Activated T-cell treated with anti-CD3 and anti-CD28 coated beads, Interleukin-2, amount 50 U/mL, for 4 hours (primary cell): ENCODE measurements at regions not wholly inside any gene's neighbourhood (a gene's known extent, or its start where the extent isn't known, plus 50 kb on each side); places are given as distances from the start of the nearest gene placed in this dataset.
"Not testable (repeated sequence)": the region's sequence is repeated elsewhere in the genome, so short reads cannot be mapped to it uniquely, and the experiment has no call there.

Experiments used
- ATAC-seq, 2 donors: fragments of 200-7000 bp; cut with Tn5 transposase; one replicate each; pipeline ENCODE4 v1.10.0; 2021
- DNase-seq: peaks from one replicate; pipeline ENCODE4 v3.0.0-alpha.2; 2020
- H3K27me3 Mint-ChIP-seq: one replicate; pipeline ENCODE4 v1.8.0; 2021; ENCODE audit warnings: low read depth, mixed read lengths
- H3K36me3 Mint-ChIP-seq: one replicate; pipeline ENCODE4 v1.8.0; 2022; ENCODE audit warnings: mixed read lengths; ENCODE audit not compliant: insufficient read depth
- H3K4me1 Mint-ChIP-seq: one replicate; pipeline ENCODE4 v1.8.0; 2021; ENCODE audit warnings: low read depth, mixed read lengths
- H3K4me3 Mint-ChIP-seq: one replicate; pipeline ENCODE4 v1.8.0; 2021; ENCODE audit warnings: mild to moderate bottlenecking, moderate library complexity, mixed read lengths
- H3K9me3 Mint-ChIP-seq: one replicate; pipeline ENCODE4 v1.8.0; 2021; ENCODE audit warnings: mixed read lengths

DNA sequence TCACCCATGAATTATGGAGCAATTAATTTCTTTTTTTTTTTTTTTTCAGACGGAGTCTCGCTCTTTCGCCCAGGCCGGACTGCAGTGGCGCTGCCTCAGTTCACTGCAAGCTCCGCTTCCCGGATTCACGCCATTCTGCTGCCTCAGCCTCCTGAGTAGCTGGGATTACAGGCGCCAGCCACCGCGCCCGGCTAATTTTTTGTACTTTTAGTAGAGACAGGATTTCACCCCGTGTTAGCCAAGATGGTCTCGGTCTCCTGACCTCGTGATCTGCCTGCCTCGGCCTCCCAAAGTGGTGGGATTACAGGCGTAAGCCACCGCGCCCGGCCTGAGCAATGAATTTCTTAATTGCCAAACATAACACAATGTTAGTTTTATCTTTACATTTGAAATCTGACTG, 1261.2 kb downstream of the CDH11 start:
- peaks cover 13% of the 10 kb centered on the region for H3K9me3 Mint-ChIP-seq
- not testable (repeated sequence) for H3K27me3 Mint-ChIP-seq, H3K36me3 Mint-ChIP-seq, DNase-seq, H3K4me1 Mint-ChIP-seq, ATAC-seq, H3K4me3 Mint-ChIP-seq

DNA sequence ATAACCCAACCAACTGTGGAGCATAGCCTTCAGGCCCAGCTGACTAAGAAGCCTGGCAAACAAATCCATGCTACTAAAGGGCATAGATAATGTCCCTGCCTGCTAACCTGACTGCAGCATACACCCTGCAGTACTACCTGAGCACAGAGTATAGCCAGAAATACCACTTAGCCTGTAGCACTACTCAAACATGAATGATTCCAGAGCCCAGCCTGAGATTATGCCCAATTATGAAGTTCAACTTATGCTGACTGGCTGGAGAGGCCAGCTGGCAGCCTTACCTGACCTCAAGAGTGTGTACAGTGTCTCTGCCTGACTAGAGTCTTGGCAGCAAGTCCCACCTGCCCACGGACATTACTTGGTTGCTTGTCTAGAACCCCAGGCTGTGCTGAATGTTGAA, 1265.3 kb downstream of the CDH11 start:
- no peak for ATAC-seq
- Mint-ChIP-seq H3K9me3 (peaks cover 8% of the 10 kb centered on the region), H3K4me1 (no peaks in the 10 kb centered on the region), H3K27me3 (no peaks in the 10 kb centered on the region), H3K36me3 (no peaks in the 10 kb centered on the region), H3K4me3 (no peak overlapping the region)
- no peak for DNase-seq

GRCh38 chr16:63850979-63851378, 1270.9 kb downstream of the CDH11 start:
- no peak overlapping the region for H3K4me3 Mint-ChIP-seq
- no peaks in the 10 kb centered on the region for H3K36me3 Mint-ChIP-seq
- DNase-seq (no peak), ATAC-seq (no peak)
- no peaks in the 10 kb centered on the region for H3K27me3 Mint-ChIP-seq
- H3K9me3 Mint-ChIP-seq = peaks cover 22% of the 10 kb centered on the region
- H3K4me1 Mint-ChIP-seq = no peaks in the 10 kb centered on the region

DNA sequence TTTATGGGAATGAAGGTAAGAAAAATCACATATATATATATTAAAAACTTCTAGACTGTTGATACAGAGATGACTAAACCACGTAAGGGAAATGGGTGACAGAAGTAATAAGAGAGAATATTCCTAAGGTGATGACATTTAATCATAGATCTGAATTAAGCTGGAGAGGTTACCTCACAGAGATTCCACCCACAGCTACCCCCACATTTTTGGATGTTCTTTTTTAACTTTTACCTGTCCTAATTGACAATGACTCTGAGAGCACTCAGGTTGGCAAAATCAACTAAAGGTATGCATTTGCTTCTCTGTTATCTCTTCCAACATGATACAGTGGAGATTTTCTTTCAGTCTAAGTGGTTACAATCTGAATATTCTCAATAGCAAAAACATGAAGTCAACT, 1280.6 kb downstream of the CDH11 start:
- Mint-ChIP-seq H3K27me3 (no peaks in the 10 kb centered on the region), H3K4me3 (no peak overlapping the region), H3K4me1 (no peaks in the 10 kb centered on the region), H3K36me3 (no peaks in the 10 kb centered on the region), H3K9me3 (peaks cover 39% of the 10 kb centered on the region)
- DNase-seq = no peak
- no peak for ATAC-seq

GRCh38 chr16:63830061-63830460, 1291.8 kb downstream of the CDH11 start:
- no peaks in the 10 kb centered on the region for H3K4me1 Mint-ChIP-seq
- H3K9me3 Mint-ChIP-seq = peaks cover 23% of the 10 kb centered on the region
- DNase-seq (no peak), ATAC-seq (no peak)
- no peaks in the 10 kb centered on the region for H3K27me3 Mint-ChIP-seq
- no peaks in the 10 kb centered on the region for H3K36me3 Mint-ChIP-seq
- no peak overlapping the region for H3K4me3 Mint-ChIP-seq

GRCh38 chr16:63822818-63823217, 1299.0 kb downstream of the CDH11 start:
- Mint-ChIP-seq H3K27me3 (no peaks in the 10 kb centered on the region), H3K4me3 (no peak overlapping the region), H3K36me3 (no peaks in the 10 kb centered on the region), H3K9me3 (peaks cover 20% of the 10 kb centered on the region), H3K4me1 (no peaks in the 10 kb centered on the region)
- DNase-seq = no peak
- no peak for ATAC-seq

- Mint-ChIP-seq H3K9me3 (peaks cover 14% of the 10 kb centered on the region), H3K36me3 (no peaks in the 10 kb centered on the region), H3K27me3 (no peaks in the 10 kb centered on the region), H3K4me3 (no peak overlapping the region), H3K4me1 (no peaks in the 10 kb centered on the region)
- ATAC-seq (no peak), DNase-seq (no peak)
Measured at GRCh38 chr16:63816276-63816675, 1305.6 kb downstream of the CDH11 start.

- Mint-ChIP-seq H3K4me3 (no peak overlapping the region), H3K9me3 (peaks cover 9% of the 10 kb centered on the region), H3K36me3 (no peaks in the 10 kb centered on the region), H3K27me3 (no peaks in the 10 kb centered on the region), H3K4me1 (no peaks in the 10 kb centered on the region)
- DNase-seq = no peak
- no peak for ATAC-seq
Measured at GRCh38 chr16:63813862-63814261, 1308.0 kb downstream of the CDH11 start.

GRCh38 chr16:63808730-63809129, 1313.1 kb downstream of the CDH11 start:
- ATAC-seq (no peak), DNase-seq (no peak)
- Mint-ChIP-seq H3K4me1 (no peaks in the 10 kb centered on the region), H3K9me3 (peaks cover 4% of the 10 kb centered on the region), H3K27me3 (no peaks in the 10 kb centered on the region), H3K4me3 (no peak overlapping the region), H3K36me3 (no peaks in the 10 kb centered on the region)

DNA sequence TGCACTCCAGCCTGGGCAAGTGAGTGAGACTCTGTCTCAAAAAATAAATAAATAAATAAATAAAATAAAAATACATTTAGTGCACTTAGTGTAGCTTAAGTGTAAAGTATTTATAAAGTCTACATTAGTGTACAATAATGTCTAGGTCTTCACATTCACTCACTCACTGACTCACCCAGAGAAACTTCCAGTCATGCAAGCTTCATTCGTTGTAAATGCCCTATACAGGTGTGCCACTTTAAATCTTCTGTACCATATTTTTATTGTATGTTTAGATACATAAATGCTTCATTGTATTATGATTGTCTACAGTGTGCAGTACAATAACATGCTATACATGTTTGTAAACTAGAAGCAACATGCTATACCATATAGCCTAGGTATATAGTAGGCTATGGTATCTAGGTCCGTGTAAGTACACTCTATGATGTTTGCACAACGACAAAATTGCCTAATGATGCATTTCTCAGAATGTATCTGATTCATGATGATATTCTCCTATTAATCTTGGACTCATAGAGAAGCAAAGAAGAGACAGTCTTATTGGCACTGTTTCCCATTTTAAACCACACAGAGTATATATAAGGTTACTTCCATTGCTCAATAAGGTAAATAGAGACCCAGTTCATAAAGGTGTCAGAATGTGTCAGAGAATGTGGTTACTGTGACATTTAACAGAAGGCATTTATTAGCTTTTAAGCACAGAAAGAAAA, 1314.9 kb downstream of the CDH11 start:
- ATAC-seq = no peak
- Mint-ChIP-seq H3K27me3 (no peaks in the 10 kb centered on the region), H3K9me3 (peaks cover 7% of the 10 kb centered on the region), H3K4me1 (no peaks in the 10 kb centered on the region), H3K4me3 (no peak overlapping the region), H3K36me3 (no peaks in the 10 kb centered on the region)
- no peak for DNase-seq

DNA sequence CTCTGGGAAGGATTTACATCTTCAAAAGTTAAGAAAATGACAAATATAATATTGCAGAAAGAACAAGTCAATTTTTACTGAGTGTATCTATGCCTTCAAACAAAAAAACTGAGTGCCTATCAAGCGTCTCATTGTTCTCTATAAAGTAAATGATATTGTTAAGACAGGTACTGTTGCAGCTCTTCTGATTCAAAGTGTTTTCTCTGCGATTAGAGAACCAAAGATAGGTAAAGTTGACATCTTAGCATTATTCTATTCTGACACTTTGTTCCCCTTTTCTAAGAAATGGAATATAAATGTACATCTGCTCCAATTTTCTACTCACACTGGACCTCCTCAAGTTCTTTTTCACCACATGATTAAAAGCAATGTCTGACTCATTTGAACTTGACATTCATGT, 1317.7 kb downstream of the CDH11 start:
- H3K4me3 Mint-ChIP-seq = no peak overlapping the region
- peaks cover 17% of the 10 kb centered on the region for H3K9me3 Mint-ChIP-seq
- H3K36me3 Mint-ChIP-seq = no peaks in the 10 kb centered on the region
- no peak for DNase-seq
- no peak for ATAC-seq
- H3K27me3 Mint-ChIP-seq = no peaks in the 10 kb centered on the region
- H3K4me1 Mint-ChIP-seq = no peaks in the 10 kb centered on the region

DNA sequence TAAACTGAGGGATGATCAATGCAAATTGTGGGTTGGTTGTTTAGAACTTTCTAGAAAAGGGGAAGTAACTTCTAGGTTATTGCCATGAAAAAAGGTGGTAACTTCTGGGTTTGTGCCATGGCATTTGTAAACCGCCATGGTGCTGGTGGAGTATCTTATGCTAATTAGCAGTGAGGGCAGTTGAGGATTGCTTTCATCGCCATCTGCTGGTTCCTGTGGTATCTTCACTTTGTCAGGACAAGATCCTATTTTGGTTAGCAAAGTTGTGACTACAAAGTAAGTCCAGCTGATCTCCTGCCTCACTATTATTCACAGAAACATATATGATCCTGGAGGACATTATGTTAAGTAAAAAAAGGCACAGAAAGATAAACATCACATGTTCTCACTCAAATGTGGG, 1332.3 kb downstream of the CDH11 start:
- DNase-seq = no peak
- ATAC-seq = no peak
- no peak overlapping the region for H3K4me3 Mint-ChIP-seq
- H3K36me3 Mint-ChIP-seq = no peaks in the 10 kb centered on the region
- H3K4me1 Mint-ChIP-seq = no peaks in the 10 kb centered on the region
- no peaks in the 10 kb centered on the region for H3K27me3 Mint-ChIP-seq
- peaks cover 23% of the 10 kb centered on the region for H3K9me3 Mint-ChIP-seq

DNA sequence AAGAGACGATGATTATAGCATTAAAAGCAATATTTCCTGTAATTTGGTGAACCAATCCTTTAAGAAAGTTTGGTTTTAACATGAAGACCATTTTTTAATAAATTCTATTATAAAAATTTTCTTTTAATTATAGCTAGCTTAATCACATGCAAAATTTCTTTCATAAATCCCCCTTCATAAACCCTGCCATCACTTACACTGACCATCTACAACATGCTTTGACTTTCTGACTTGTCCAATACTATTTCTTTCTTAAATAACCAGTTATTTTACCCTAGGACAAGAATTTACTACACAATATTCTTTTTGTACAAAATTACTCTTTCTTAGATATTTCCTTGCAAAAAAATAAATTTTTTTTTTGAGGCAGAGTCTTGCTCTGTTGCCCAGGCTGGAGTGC, 1334.8 kb downstream of the CDH11 start:
- Mint-ChIP-seq H3K4me3 (no peak overlapping the region), H3K4me1 (no peaks in the 10 kb centered on the region), H3K27me3 (no peaks in the 10 kb centered on the region), H3K36me3 (no peaks in the 10 kb centered on the region), H3K9me3 (peaks cover 28% of the 10 kb centered on the region)
- DNase-seq (no peak), ATAC-seq (no peak)

GRCh38 chr16:63785170-63785569, 1336.7 kb downstream of the CDH11 start:
- ATAC-seq = no peak
- Mint-ChIP-seq H3K27me3 (no peaks in the 10 kb centered on the region), H3K4me1 (no peaks in the 10 kb centered on the region), H3K4me3 (no peak overlapping the region), H3K9me3 (peaks cover 24% of the 10 kb centered on the region), H3K36me3 (no peaks in the 10 kb centered on the region)
- no peak for DNase-seq

DNA sequence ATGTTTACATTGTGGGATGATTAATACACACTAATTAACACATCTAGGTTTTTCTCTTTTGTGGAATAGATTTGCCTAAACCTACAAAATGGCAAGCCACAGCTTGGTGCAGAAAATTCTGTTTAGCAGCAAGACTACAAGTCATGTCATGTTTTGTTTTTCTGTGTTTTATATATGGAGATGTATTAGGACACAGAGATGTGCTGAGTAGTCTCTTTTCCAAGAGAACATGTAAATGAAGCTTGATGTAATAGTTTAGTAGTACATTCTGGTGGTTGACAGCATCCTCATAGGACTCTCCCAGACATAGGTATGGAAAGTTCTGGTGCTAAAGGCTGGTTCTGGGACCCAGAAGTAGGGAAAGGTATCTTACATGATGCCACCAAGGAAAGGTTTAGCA, 1345.4 kb downstream of the CDH11 start:
- Mint-ChIP-seq H3K27me3 (no peaks in the 10 kb centered on the region), H3K4me3 (no peak overlapping the region), H3K9me3 (peaks cover 5% of the 10 kb centered on the region), H3K4me1 (no peaks in the 10 kb centered on the region), H3K36me3 (no peaks in the 10 kb centered on the region)
- DNase-seq (no peak), ATAC-seq (no peak)

DNA sequence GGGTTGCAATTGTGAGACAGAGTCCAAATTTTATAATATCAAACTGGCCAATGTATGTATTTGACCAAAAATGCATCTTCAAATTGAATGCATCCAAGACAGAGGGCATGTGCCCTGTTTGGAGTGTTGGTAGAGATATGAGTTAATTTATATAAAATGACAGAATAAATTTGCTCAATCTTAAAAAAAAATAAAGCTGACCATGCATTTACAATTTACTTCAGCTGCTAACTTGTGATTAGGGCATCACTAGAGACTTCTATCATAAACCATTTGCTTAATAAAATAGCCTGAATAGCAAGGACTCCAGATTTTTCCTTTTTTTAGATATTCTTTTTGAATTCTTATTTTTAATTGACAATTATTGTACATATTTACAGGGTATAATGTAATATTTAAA, 1345.8 kb downstream of the CDH11 start:
- no peak for DNase-seq
- no peaks in the 10 kb centered on the region for H3K4me1 Mint-ChIP-seq
- H3K36me3 Mint-ChIP-seq = no peaks in the 10 kb centered on the region
- H3K9me3 Mint-ChIP-seq = peaks cover 5% of the 10 kb centered on the region
- no peak overlapping the region for H3K4me3 Mint-ChIP-seq
- H3K27me3 Mint-ChIP-seq = no peaks in the 10 kb centered on the region
- no peak for ATAC-seq
